MM.1S (cell line): ENCODE measurements at regions not wholly inside any gene's neighbourhood (a gene's known extent, or its start where the extent isn't known, plus 50 kb on each side); places are given as distances from the start of the nearest gene placed in this dataset.

Experiments
- EZH2 ChIP-seq: fragments of 300-600 bp; sonication (generic); optimal IDR thresholded peaks from 2 replicates; pipeline ENCODE3; 2017; ENCODE audit warnings: low read depth, mild to moderate bottlenecking, antibody characterized with exemption, low read length, mixed read lengths
- TF ChIP-seq, protein P1 (sequence below): fragments of 300-600 bp; sonication (generic); IDR thresholded peaks from 2 replicates; pipeline ENCODE4 v1.5.1; 2016; ENCODE audit warnings: antibody characterized with exemption, low read length, mixed read lengths

DNA sequence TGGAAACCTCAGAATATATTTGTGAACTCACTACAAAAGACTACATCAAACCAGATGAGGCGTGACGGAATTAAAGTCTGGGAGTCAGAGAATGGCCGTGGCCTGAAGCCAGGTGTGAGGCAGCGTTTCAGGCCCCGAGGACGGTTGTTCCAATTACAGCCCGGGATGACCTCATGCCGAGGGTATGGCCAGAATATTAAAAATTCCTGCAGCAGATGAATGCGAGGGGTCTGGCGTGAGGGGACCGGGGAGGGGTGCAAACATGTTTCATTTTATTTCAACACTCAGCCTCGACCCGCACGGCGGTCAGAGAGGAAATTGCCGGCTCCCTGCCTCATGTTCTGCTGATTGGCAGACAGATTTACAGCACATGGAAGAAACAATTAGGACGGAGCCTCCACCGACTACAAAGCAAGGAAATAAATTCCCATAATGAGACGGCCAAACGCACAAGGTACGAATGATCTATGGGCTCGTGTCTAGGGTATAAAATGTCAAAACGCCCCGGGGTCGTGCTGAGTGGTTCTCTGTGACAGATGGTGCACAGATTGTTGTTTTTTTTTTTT is 289.7 kb downstream of the SHOX start:
- TF ChIP-seq, protein P1, sequence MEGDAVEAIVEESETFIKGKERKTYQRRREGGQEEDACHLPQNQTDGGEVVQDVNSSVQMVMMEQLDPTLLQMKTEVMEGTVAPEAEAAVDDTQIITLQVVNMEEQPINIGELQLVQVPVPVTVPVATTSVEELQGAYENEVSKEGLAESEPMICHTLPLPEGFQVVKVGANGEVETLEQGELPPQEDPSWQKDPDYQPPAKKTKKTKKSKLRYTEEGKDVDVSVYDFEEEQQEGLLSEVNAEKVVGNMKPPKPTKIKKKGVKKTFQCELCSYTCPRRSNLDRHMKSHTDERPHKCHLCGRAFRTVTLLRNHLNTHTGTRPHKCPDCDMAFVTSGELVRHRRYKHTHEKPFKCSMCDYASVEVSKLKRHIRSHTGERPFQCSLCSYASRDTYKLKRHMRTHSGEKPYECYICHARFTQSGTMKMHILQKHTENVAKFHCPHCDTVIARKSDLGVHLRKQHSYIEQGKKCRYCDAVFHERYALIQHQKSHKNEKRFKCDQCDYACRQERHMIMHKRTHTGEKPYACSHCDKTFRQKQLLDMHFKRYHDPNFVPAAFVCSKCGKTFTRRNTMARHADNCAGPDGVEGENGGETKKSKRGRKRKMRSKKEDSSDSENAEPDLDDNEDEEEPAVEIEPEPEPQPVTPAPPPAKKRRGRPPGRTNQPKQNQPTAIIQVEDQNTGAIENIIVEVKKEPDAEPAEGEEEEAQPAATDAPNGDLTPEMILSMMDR: no peak
- TF ChIP-seq EZH2: no peak
